Gastrocnemius medialis (tissue), 4 donors: ENCODE measurements at regions not wholly inside any gene's neighbourhood (a gene's known extent, or its start where the extent isn't known, plus 50 kb on each side); places are given as distances from the start of the nearest gene placed in this dataset.

ENCODE experiments used
- CTCF ChIP-seq, 5 experiments: fragments of 450-650 bp in 3 of 5; fragments of 200-600 bp in 2 of 5; sonication (generic) in 2 of 5; IDR thresholded peaks in 4 of 5; conservative IDR thresholded peaks in 1 of 5; 1 replicate in 4 of 5; 2 replicates in 1 of 5; pipeline ENCODE4 v1.5.1; 2016 to 2019; ENCODE audit warnings: antibody characterized with exemption in 5 of 5, mild to moderate bottlenecking in 3 of 5, moderate library complexity in 3 of 5
- POLR2A ChIP-seq, 2 donors: fragments of 450-650 bp; IDR thresholded peaks; one replicate each; pipeline ENCODE4 v1.6.1; 2017; ENCODE audit warnings: antibody characterized with exemption in 2 of 2, mild to moderate bottlenecking in 2 of 2, moderate library complexity in 2 of 2

GRCh38 chr1:189500778-189501177 lies 976.9 kb downstream of the BRINP3 start:
- no peak for TF ChIP-seq CTCF (IDR thresholded peaks at IDR 0.05 in 4 of 5, conservative IDR thresholded peaks at IDR 0.05 in 1 of 5)
- no peak for TF ChIP-seq POLR2A (IDR thresholded peaks at IDR 0.05)
